Renal pelvis (tissue), 1 donor: ENCODE measurements at regions not wholly inside any gene's neighbourhood (a gene's known extent, or its start where the extent isn't known, plus 50 kb on each side); places are given as distances from the start of the nearest gene placed in this dataset.

Experiments used
- DNase-seq: peaks from one replicate; pipeline ENCODE4 v3.0.0-alpha.2; 2013

- no peak for DNase-seq
Measured at GRCh38 chr4:181548873-181549575, 694.2 kb upstream of the TENM3 start.

DNA sequence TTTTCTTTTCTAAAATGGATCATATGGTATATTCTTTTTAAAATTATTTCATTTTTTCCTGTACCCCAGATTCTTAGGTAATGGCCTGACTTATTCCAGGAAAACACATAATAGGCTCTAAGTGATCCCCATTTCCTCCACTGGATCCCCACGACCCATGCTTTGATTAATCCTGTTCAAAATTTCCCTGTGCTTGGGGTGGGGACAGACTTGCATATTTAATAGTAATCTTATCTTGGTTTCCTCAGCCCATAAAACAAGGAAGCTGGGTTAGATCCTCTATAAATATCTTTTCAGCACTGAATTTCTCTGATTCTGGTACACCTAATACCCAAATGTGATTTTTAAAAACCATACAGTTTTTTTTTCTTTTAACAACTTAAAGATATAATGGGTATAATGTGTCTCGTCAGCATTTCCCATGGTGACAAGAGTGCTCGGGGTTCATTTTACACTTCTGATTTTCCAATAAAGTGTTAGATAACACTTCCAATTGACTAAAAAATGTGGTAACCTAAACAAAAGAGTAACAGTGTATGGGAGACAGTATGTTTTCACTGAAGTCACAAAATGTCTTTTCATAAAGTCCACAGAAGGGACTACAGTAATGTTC lies 693.5 kb upstream of the TENM3 start:
- no peak for DNase-seq

- no peak for DNase-seq
Measured at GRCh38 chr4:181550381-181550780, 692.8 kb upstream of the TENM3 start.

DNA sequence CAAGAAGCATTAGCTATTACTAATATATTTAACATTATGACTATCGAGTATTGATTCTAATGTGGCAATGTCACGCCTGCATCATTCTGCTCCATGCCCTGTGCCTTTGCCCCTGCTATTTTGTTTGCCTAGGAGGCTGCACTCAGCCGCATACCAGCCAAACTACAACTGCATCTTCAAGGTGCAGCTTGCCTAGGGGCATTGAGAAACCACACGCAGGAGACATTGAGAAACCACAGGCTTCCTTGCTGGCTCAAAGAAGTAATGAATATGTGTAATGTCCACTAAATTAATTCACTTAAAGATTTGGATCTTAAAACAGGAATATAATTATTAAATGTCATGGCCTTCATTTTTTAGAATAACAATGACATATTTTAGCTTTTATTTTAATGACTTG lies 683.6 kb upstream of the TENM3 start:
- DNase-seq: no peak

- DNase-seq: no peak
Measured at GRCh38 chr4:181562399-181562798, 680.8 kb upstream of the TENM3 start.

DNA sequence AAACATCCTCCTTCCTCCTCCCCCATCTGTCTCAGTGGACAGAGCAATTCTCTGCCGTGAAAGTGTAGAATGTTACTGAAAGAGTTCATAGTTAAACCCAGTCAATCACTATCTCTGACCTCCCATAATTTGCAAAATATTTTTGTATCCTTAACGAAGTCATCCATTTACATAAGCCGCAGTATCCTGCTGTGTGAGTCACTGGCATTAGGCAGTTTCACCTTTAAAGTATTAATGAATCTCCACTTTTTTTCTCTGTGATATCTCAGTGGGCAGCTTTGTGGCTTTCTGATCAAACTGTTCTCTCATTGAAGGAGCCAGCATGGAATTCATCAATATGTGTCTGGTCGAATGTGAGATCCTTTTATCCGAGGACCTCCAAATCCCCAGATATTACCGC lies 678.6 kb upstream of the TENM3 start:
- DNase-seq: no peak

GRCh38 chr4:181566490-181566889 lies 676.7 kb upstream of the TENM3 start:
- DNase-seq: peak; percentile 52

- peak; percentile 27 for DNase-seq
Measured at GRCh38 chr4:181569553-181569952, 673.6 kb upstream of the TENM3 start.

DNA sequence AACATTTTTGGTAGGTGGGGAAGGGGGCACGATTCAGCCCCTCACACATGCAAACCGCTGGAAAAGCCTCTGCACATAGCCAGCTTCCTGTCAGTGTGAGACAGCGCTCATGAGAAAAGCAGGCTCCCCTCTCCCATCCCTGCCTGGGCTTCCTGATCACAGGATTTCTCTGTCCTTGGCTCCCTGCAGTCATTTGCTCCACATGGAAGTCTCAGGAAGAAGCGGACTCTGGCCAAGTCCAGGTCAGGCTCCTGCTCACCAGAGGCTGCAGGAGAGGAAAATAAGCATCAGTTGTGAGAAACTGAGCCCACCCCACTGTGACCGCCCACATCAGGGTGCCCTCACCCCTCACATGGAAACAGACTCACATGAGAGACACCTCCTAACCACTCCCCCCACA lies 664.3 kb upstream of the TENM3 start:
- DNase-seq: no peak

DNA sequence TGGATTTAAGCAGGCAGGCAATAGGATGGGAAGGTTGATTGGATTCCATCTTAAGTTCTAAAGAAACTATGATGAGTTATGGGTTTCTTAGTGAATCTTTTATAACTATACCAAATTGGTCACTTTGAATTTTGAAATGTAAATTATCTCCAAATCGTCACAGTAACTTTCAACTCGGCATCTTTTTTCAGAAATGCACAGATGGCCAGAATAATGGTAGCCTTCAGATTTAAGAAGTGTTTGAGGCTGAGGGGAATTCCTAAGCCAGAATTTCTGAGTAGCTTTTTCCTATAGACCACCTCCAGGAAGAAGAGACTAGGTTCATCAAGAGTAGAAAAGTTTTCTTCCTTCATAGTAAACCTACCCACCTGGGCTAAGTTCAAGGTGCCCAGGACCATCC lies 663.7 kb upstream of the TENM3 start:
- no peak for DNase-seq

GRCh38 chr4:181581983-181582382 lies 661.2 kb upstream of the TENM3 start:
- DNase-seq: no peak

GRCh38 chr4:181582595-181582994 lies 660.6 kb upstream of the TENM3 start:
- DNase-seq: no peak

DNA sequence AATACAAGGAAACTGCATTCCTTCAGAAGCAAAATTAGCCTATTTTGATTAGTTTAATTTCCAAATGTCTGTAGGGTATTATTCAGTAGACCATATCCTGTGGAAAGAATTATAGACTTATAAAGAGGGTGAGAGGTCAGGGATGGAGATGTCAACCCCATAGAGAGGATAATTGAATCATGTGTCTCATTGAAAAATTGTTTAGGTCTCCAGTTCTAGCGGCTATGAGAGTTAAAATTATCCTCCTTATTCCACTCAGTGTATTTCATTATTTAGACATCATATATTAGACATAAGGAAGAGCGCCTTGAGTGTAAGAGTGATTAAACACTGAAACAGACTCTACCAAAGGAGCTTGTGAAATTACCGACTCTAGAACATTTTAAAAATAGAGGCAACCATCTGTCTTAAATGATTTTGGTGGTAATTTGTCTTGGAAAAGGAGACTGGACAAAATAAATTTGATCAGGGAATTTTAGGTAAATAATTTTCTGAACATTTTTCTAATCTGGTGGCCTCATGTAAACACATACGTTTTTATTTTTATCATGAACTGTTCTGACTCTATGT lies 654.4 kb upstream of the TENM3 start:
- DNase-seq: no peak

- DNase-seq: no peak
Measured at GRCh38 chr4:181592221-181592745, 650.9 kb upstream of the TENM3 start.

- DNase-seq: no peak
Measured at GRCh38 chr4:181593703-181594102, 649.5 kb upstream of the TENM3 start.

DNA sequence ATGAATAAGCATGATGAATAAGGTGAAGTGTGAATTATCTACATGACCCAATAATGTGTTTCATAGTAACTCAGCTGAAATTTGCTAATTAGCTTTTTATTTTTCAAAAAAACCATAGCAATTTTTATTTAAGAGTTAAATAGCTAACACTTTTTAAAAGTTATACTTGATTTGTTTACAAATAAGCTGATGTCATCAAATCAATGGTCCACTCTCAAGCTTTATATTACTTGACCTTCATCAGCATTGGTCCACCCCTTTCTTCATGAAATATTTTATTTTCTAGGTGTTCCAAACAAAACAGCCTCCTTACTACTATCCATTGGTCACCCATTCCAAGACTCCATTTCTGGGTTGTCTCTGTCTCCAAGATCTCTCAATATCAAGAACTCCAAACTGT lies 649.0 kb upstream of the TENM3 start:
- DNase-seq: no peak

GRCh38 chr4:181595716-181596115 lies 647.5 kb upstream of the TENM3 start:
- DNase-seq: peak; percentile 71

DNA sequence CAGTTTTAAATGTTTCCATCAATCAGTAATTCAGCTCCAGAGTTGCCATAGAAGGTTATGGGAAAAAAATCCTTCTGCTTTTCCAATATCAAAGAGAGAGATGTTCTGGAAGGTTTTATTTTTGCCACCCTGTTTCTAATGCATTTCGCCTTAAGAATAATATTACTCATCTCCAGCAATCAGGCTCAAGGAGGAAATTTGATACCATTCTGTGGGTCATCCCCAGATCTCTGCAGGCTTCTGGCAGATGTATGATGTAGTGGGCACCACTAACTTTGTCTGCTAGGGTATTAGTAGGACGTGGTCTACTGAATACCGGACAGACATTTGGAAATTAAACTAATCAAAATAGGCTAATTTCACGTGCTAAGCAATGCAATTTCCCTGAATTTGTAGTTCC lies 645.4 kb upstream of the TENM3 start:
- no peak for DNase-seq

GRCh38 chr4:181599134-181599533 lies 644.1 kb upstream of the TENM3 start:
- no peak for DNase-seq

DNA sequence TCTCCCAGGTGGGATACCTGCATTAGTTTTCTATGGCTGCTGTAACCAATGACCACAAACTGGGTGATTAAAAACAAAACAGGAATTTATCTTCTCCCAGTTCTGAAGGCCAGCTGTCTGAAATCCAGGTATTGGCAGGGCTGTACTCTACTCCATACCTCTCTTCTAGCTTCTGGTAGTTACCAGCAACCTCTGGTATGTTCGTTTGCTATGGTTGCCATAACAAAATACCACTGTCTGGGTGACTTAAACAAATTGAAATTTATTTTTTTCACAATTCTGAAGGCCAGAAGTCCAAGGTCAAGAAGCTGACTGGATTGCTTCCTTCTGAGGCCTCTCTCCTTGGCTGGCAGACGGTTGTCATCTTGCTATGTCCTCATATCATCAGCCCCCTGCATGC lies 642.1 kb upstream of the TENM3 start:
- no peak for DNase-seq

DNA sequence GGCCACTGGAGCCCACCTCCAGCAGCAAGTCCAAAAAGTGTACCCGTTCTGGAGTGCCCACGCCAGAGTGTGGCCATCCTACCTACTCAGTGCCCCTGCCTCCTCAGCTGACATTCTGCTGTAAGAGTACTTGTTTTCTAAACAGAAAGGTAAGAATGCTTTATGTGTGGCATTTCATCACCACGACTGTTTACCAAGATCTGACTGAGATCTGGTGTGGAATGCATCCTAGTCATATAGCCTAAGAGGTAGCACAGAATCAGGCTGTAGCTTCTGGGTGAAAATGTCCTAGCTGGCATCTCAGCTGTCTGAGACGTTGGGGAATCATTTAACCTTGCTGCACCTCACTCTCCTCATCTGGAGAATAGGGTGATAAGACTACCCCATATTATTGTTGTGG lies 638.7 kb upstream of the TENM3 start:
- DNase-seq: no peak

- DNase-seq: no peak
Measured at GRCh38 chr4:181606300-181606699, 636.9 kb upstream of the TENM3 start.

DNA sequence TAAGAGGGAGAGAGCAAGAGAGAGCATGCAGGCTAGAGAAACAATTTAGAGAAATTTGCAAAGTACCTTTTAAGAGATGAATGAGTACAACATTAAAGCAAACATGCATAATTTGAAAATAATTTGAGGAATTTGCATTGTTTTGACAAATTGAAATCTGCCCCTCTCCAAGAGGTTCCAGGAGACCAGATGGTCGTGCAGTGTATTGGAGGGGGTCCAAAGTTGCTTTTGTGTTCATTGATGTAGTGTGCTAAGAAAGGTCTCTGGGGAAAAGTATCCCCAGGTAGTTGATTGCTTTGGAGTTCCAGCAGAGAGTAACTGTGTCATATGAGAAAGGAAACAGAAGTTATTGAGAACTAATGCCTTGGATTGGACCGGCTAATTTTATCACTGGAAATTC lies 635.0 kb upstream of the TENM3 start:
- DNase-seq: no peak
